ENCODE measurements at regions not wholly inside any gene's neighbourhood (a gene's known extent, or its start where the extent isn't known, plus 50 kb on each side); places are given as distances from the start of the nearest gene placed in this dataset.
A peak's percentile ranks its signal among the peaks of the same experiment; 100 is the strongest.

DNA sequence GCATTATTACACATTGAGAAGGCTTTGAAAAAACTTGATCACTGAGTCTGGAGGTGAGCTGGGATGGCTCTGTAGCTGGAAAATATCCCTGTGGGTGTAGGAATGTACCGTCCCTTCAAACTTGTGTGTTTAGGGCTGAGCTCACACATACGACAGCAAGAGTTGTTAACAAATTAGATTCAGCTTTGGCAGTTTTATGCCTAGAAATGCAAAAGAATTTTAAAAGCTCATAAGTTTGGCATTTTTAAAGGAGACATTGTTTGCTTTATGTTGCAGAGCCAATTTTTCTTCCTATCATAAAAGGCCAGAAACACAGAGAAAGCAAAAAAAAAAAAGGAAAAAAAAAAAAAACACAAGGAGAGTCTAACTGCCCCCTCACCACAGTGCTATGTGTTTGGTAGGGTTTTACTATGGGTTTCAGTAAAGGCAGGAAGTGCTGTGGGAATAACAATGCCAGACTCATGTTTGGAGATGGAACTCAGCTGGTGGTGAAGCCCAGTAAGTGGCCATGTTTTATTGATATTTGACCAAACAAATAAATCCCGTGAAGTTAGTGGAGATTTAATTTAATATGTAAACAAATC lies 78.4 kb downstream of the DAD1 start (continued):
- TF ChIP-seq, protein P1, sequence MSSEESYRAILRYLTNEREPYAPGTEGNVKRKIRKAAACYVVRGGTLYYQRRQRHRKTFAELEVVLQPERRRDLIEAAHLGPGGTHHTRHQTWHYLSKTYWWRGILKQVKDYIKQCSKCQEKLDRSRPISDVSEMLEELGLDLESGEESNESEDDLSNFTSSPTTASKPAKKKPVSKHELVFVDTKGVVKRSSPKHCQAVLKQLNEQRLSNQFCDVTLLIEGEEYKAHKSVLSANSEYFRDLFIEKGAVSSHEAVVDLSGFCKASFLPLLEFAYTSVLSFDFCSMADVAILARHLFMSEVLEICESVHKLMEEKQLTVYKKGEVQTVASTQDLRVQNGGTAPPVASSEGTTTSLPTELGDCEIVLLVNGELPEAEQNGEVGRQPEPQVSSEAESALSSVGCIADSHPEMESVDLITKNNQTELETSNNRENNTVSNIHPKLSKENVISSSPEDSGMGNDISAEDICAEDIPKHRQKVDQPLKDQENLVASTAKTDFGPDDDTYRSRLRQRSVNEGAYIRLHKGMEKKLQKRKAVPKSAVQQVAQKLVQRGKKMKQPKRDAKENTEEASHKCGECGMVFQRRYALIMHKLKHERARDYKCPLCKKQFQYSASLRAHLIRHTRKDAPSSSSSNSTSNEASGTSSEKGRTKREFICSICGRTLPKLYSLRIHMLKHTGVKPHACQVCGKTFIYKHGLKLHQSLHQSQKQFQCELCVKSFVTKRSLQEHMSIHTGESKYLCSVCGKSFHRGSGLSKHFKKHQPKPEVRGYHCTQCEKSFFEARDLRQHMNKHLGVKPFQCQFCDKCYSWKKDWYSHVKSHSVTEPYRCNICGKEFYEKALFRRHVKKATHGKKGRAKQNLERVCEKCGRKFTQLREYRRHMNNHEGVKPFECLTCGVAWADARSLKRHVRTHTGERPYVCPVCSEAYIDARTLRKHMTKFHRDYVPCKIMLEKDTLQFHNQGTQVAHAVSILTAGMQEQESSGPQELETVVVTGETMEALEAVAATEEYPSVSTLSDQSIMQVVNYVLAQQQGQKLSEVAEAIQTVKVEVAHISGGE (CRISPR knock-in tag; IDR thresholded peaks at IDR 0.05): 0 out of 2 replicates have a peak, but pooled peaks have one; percentile 19
- no peak for TF ChIP-seq ZNF217 (IDR thresholded peaks at IDR 0.05)
- TF ChIP-seq, protein P2, sequence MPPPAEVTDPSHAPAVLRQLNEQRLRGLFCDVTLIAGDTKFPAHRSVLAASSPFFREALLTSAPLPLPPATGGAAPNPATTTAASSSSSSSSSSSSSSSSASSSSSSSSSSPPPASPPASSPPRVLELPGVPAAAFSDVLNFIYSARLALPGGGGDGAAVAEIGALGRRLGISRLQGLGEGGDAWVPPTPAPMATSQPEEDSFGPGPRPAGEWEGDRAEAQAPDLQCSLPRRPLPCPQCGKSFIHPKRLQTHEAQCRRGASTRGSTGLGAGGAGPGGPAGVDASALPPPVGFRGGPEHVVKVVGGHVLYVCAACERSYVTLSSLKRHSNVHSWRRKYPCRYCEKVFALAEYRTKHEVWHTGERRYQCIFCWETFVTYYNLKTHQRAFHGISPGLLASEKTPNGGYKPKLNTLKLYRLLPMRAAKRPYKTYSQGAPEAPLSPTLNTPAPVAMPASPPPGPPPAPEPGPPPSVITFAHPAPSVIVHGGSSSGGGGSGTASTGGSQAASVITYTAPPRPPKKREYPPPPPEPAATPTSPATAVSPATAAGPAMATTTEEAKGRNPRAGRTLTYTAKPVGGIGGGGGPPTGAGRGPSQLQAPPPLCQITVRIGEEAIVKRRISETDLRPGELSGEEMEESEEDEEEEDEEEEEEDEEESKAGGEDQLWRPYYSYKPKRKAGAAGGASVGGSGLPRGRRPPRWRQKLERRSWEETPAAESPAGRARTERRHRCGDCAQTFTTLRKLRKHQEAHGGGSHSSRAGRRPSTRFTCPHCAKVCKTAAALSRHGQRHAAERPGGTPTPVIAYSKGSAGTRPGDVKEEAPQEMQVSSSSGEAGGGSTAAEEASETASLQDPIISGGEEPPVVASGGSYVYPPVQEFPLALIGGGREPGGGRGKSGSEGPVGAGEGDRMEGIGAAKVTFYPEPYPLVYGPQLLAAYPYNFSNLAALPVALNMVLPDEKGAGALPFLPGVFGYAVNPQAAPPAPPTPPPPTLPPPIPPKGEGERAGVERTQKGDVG (CRISPR knock-in tag; IDR thresholded peaks at IDR 0.05): no peak
- TF ChIP-seq BMI1 (IDR thresholded peaks at IDR 0.05; ENCODE audit: borderline replicate concordance): no peak
- no peak for TF ChIP-seq GABPA (IDR thresholded peaks at IDR 0.05; ENCODE audit: low read depth)
- peak; percentile 43; the same call in 1 of the 2 replicates for TF ChIP-seq RB1 (IDR thresholded peaks at IDR 0.05; ENCODE audit: borderline replicate concordance)
- peak; percentile 33; the same call in 1 of the 2 replicates for TF ChIP-seq ZNF384 (IDR thresholded peaks at IDR 0.05; ENCODE audit: borderline replicate concordance, low read depth, low read length)
- TF ChIP-seq, protein P3, sequence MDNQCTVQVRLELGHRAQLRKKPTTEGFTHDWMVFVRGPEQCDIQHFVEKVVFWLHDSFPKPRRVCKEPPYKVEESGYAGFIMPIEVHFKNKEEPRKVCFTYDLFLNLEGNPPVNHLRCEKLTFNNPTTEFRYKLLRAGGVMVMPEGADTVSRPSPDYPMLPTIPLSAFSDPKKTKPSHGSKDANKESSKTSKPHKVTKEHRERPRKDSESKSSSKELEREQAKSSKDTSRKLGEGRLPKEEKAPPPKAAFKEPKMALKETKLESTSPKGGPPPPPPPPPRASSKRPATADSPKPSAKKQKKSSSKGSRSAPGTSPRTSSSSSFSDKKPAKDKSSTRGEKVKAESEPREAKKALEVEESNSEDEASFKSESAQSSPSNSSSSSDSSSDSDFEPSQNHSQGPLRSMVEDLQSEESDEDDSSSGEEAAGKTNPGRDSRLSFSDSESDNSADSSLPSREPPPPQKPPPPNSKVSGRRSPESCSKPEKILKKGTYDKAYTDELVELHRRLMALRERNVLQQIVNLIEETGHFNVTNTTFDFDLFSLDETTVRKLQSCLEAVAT (IDR thresholded peaks at IDR 0.05): peak; percentile 92
- TF ChIP-seq, protein P4, sequence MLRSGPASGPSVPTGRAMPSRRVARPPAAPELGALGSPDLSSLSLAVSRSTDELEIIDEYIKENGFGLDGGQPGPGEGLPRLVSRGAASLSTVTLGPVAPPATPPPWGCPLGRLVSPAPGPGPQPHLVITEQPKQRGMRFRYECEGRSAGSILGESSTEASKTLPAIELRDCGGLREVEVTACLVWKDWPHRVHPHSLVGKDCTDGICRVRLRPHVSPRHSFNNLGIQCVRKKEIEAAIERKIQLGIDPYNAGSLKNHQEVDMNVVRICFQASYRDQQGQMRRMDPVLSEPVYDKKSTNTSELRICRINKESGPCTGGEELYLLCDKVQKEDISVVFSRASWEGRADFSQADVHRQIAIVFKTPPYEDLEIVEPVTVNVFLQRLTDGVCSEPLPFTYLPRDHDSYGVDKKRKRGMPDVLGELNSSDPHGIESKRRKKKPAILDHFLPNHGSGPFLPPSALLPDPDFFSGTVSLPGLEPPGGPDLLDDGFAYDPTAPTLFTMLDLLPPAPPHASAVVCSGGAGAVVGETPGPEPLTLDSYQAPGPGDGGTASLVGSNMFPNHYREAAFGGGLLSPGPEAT (IDR thresholded peaks at IDR 0.05; ENCODE audit: low read depth): peak; percentile 19; the same call in 1 of the 2 replicates
- TF ChIP-seq, protein P5, sequence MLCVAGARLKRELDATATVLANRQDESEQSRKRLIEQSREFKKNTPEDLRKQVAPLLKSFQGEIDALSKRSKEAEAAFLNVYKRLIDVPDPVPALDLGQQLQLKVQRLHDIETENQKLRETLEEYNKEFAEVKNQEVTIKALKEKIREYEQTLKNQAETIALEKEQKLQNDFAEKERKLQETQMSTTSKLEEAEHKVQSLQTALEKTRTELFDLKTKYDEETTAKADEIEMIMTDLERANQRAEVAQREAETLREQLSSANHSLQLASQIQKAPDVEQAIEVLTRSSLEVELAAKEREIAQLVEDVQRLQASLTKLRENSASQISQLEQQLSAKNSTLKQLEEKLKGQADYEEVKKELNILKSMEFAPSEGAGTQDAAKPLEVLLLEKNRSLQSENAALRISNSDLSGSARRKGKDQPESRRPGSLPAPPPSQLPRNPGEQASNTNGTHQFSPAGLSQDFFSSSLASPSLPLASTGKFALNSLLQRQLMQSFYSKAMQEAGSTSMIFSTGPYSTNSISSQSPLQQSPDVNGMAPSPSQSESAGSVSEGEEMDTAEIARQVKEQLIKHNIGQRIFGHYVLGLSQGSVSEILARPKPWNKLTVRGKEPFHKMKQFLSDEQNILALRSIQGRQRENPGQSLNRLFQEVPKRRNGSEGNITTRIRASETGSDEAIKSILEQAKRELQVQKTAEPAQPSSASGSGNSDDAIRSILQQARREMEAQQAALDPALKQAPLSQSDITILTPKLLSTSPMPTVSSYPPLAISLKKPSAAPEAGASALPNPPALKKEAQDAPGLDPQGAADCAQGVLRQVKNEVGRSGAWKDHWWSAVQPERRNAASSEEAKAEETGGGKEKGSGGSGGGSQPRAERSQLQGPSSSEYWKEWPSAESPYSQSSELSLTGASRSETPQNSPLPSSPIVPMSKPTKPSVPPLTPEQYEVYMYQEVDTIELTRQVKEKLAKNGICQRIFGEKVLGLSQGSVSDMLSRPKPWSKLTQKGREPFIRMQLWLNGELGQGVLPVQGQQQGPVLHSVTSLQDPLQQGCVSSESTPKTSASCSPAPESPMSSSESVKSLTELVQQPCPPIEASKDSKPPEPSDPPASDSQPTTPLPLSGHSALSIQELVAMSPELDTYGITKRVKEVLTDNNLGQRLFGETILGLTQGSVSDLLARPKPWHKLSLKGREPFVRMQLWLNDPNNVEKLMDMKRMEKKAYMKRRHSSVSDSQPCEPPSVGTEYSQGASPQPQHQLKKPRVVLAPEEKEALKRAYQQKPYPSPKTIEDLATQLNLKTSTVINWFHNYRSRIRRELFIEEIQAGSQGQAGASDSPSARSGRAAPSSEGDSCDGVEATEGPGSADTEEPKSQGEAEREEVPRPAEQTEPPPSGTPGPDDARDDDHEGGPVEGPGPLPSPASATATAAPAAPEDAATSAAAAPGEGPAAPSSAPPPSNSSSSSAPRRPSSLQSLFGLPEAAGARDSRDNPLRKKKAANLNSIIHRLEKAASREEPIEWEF (IDR thresholded peaks at IDR 0.05; ENCODE audit: insufficient replicate concordance, low read depth, low read length): no peak
